ACHN (cell line): ENCODE measurements at regions not wholly inside any gene's neighbourhood (a gene's known extent, or its start where the extent isn't known, plus 50 kb on each side); places are given as distances from the start of the nearest gene placed in this dataset.
"Not testable (repeated sequence)": the region's sequence is repeated elsewhere in the genome, so short reads cannot be mapped to it uniquely, and the experiment has no call there.

Experiments
- DNase-seq: peaks from one replicate; pipeline ENCODE4 v3.0.0-alpha.2; 2015
- in situ Hi-C: cut with HindIII; loops from 2 replicates; pipeline ENCODE4 v1.10.0; 2017; ENCODE audit warnings: low sequenced_read_pairs, low pct_ligation_motif_present, low pct_unique_long_range_greater_than_20kb

- no peak for DNase-seq
- in situ Hi-C loops = no loop called here
These were observed 723.8 kb downstream of the DIAPH3 start for GRCh38 chr13:59439776-59440428.

GRCh38 chr13:59441068-59441467 is 722.7 kb downstream of the DIAPH3 start:
- DNase-seq, in situ Hi-C loops: not testable (repeated sequence)

- in situ Hi-C loops = no loop called here
- no peak for DNase-seq
These were observed 722.0 kb downstream of the DIAPH3 start for GRCh38 chr13:59441596-59442280.

GRCh38 chr13:59442461-59442860 is 721.3 kb downstream of the DIAPH3 start:
- in situ Hi-C loops = no loop called here
- no peak for DNase-seq

GRCh38 chr13:59442944-59443486 is 720.7 kb downstream of the DIAPH3 start:
- in situ Hi-C loops = no loop called here

GRCh38 chr13:59444210-59444857 is 719.4 kb downstream of the DIAPH3 start:
- DNase-seq = no peak
- in situ Hi-C loops = no loop called here

More at GRCh38 chr13:59442944-59443486, 720.7 kb downstream of the DIAPH3 start:
- no peak for DNase-seq

- in situ Hi-C loops = no loop called here
- DNase-seq = no peak
These were observed 717.9 kb downstream of the DIAPH3 start for GRCh38 chr13:59445812-59446211.

- DNase-seq = no peak
- in situ Hi-C loops = no loop called here
These were observed 717.3 kb downstream of the DIAPH3 start for GRCh38 chr13:59446391-59446790.

GRCh38 chr13:59447031-59447430 is 716.7 kb downstream of the DIAPH3 start:
- in situ Hi-C loops = no loop called here
- no peak for DNase-seq

- DNase-seq = no peak
- in situ Hi-C loops = no loop called here
These were observed 715.7 kb downstream of the DIAPH3 start for GRCh38 chr13:59447846-59448620.

GRCh38 chr13:59449750-59450149 is 714.0 kb downstream of the DIAPH3 start:
- in situ Hi-C loops = no loop called here
- DNase-seq = no peak

- no peak for DNase-seq
- in situ Hi-C loops = no loop called here
These were observed 713.5 kb downstream of the DIAPH3 start for GRCh38 chr13:59450229-59450628.

- in situ Hi-C loops = no loop called here
- DNase-seq = no peak
These were observed 712.5 kb downstream of the DIAPH3 start for GRCh38 chr13:59451236-59451635.

- in situ Hi-C loops = no loop called here
- no peak for DNase-seq
These were observed 711.4 kb downstream of the DIAPH3 start for GRCh38 chr13:59452189-59452890.

- no peak for DNase-seq
- in situ Hi-C loops = no loop called here
These were observed 704.7 kb downstream of the DIAPH3 start for GRCh38 chr13:59458908-59459579.

- no peak for DNase-seq
- in situ Hi-C loops = no loop called here
These were observed 703.8 kb downstream of the DIAPH3 start for GRCh38 chr13:59459972-59460371.

GRCh38 chr13:59461411-59461810 is 702.3 kb downstream of the DIAPH3 start:
- DNase-seq = no peak
- in situ Hi-C loops = no loop called here

GRCh38 chr13:59463023-59463422 is 700.7 kb downstream of the DIAPH3 start:
- no peak for DNase-seq
- in situ Hi-C loops = no loop called here
